Effector memory CD8-positive, alpha-beta T cell (primary cell): ENCODE measurements at regions not wholly inside any gene's neighbourhood (a gene's known extent, or its start where the extent isn't known, plus 50 kb on each side); places are given as distances from the start of the nearest gene placed in this dataset.

Experiments
- ATAC-seq: fragments of 150-1000 bp; cut with Tn5 transposase; replicated peaks from 2 replicates; pipeline ENCODE4 v1.10.0; 2021; ENCODE audit warnings: mild to moderate bottlenecking, moderate library complexity
- DNase-seq, 3 experiments: peaks; one replicate each; pipeline ENCODE4 v3.0.0; 2021
- H3K27ac Mint-ChIP-seq, 2 donors: one replicate each; pipeline ENCODE4 v1.8.0; 2022; ENCODE audit warnings: mild to moderate bottlenecking in 2 of 2, mixed read lengths in 2 of 2, moderate library complexity in 2 of 2
- H3K27me3 Mint-ChIP-seq, 2 donors: one replicate each; pipeline ENCODE4 v1.8.0; 2022; ENCODE audit warnings: mixed read lengths in 2 of 2
- H3K36me3 Mint-ChIP-seq: one replicate; pipeline ENCODE4 v1.8.0; 2022; ENCODE audit warnings: mild to moderate bottlenecking, moderate library complexity, mixed read lengths; ENCODE audit not compliant: insufficient read depth
- H3K4me1 Mint-ChIP-seq, 2 donors: one replicate each; pipeline ENCODE4 v1.8.0; 2022; ENCODE audit warnings: low read depth in 2 of 2, mixed read lengths in 2 of 2
- H3K4me3 Mint-ChIP-seq, 2 donors: one replicate each; pipeline ENCODE4 v1.8.0; 2022; ENCODE audit warnings: mild to moderate bottlenecking in 2 of 2, mixed read lengths in 2 of 2, moderate library complexity in 2 of 2
- H3K9me3 Mint-ChIP-seq, 2 donors: one replicate each; pipeline ENCODE4 v1.8.0; 2022; ENCODE audit warnings: mixed read lengths in 2 of 2

- Mint-ChIP-seq H3K36me3 (no peaks in the 10 kb centered on the region), H3K4me3 (no peak overlapping the region), H3K27ac (no peak overlapping the region), H3K4me1 (peaks cover 3 to 4% of the 10 kb centered on the region in 2 donors), H3K27me3 (peaks cover 25 to 34% of the 10 kb centered on the region in 2 donors), H3K9me3 (no peaks in the 10 kb centered on the region)
- no peak for ATAC-seq
- DNase-seq = no peak
Observed at GRCh38 chr20:24124951-24125650, 136.5 kb upstream of the GGTLC1 start.

GRCh38 chr20:24124003-24124402, 135.4 kb upstream of the GGTLC1 start:
- H3K36me3 Mint-ChIP-seq = no peaks in the 10 kb centered on the region
- H3K27ac Mint-ChIP-seq = no peak overlapping the region
- H3K4me3 Mint-ChIP-seq = no peak overlapping the region
- DNase-seq (no peak), ATAC-seq (no peak)
- H3K27me3 Mint-ChIP-seq = peaks cover 25 to 45% of the 10 kb centered on the region in 2 donors
- H3K4me1 Mint-ChIP-seq = peaks cover 3 to 4% of the 10 kb centered on the region in 2 donors
- H3K9me3 Mint-ChIP-seq = no peaks in the 10 kb centered on the region

GRCh38 chr20:24118441-24119175, 130.0 kb upstream of the GGTLC1 start:
- no peak for ATAC-seq
- H3K9me3 Mint-ChIP-seq = no peaks in the 10 kb centered on the region
- H3K4me1 Mint-ChIP-seq = peaks cover 5 to 6% of the 10 kb centered on the region in 2 donors
- no peak overlapping the region for H3K4me3 Mint-ChIP-seq
- peaks cover 28 to 62% of the 10 kb centered on the region in 2 donors for H3K27me3 Mint-ChIP-seq
- H3K36me3 Mint-ChIP-seq = no peaks in the 10 kb centered on the region
- no peak overlapping the region for H3K27ac Mint-ChIP-seq
- no peak for DNase-seq

- Mint-ChIP-seq H3K27ac (no peak overlapping the region), H3K27me3 (peaks cover 24 to 56% of the 10 kb centered on the region in 2 donors), H3K4me1 (peaks cover 2 to 3% of the 10 kb centered on the region in 2 donors), H3K9me3 (no peaks in the 10 kb centered on the region), H3K36me3 (no peaks in the 10 kb centered on the region), H3K4me3 (no peak overlapping the region)
- ATAC-seq = no peak
- no peak for DNase-seq
Observed at GRCh38 chr20:24118034-24118433, 129.5 kb upstream of the GGTLC1 start.

- Mint-ChIP-seq H3K27ac (no peak overlapping the region), H3K4me3 (no peak overlapping the region), H3K36me3 (no peaks in the 10 kb centered on the region), H3K27me3 (peaks cover 24 to 53% of the 10 kb centered on the region in 2 donors), H3K4me1 (peaks cover 2 to 3% of the 10 kb centered on the region in 2 donors), H3K9me3 (no peaks in the 10 kb centered on the region)
- ATAC-seq (no peak), DNase-seq (no peak)
Observed at GRCh38 chr20:24117383-24117782, 128.8 kb upstream of the GGTLC1 start.

- DNase-seq = no peak
- Mint-ChIP-seq H3K36me3 (no peaks in the 10 kb centered on the region), H3K9me3 (no peaks in the 10 kb centered on the region), H3K27ac (no peak overlapping the region), H3K27me3 (peaks cover 24 to 47% of the 10 kb centered on the region in 2 donors), H3K4me1 (peaks cover 2 to 3% of the 10 kb centered on the region in 2 donors), H3K4me3 (no peak overlapping the region)
- no peak for ATAC-seq
Observed at GRCh38 chr20:24116611-24117010, 128.0 kb upstream of the GGTLC1 start.

GRCh38 chr20:24112360-24112759, 123.8 kb upstream of the GGTLC1 start:
- Mint-ChIP-seq H3K27ac (no peak overlapping the region), H3K4me1 (peaks cover 10 to 16% of the 10 kb centered on the region in 2 donors), H3K27me3 (peaks cover under 1 to 17% of the 10 kb centered on the region in 2 donors), H3K4me3 (no peak overlapping the region), H3K36me3 (peaks cover 4% of the 10 kb centered on the region), H3K9me3 (no peaks in the 10 kb centered on the region)
- ATAC-seq (no peak), DNase-seq (no peak)

- H3K27me3 Mint-ChIP-seq = peaks cover 0 to 12% of the 10 kb centered on the region in 2 donors
- H3K4me1 Mint-ChIP-seq = peaks cover 10 to 16% of the 10 kb centered on the region in 2 donors
- no peaks in the 10 kb centered on the region for H3K9me3 Mint-ChIP-seq
- no peak overlapping the region for H3K4me3 Mint-ChIP-seq
- H3K27ac Mint-ChIP-seq = no peak overlapping the region
- H3K36me3 Mint-ChIP-seq = peaks cover 4% of the 10 kb centered on the region
- no peak for DNase-seq
- ATAC-seq = no peak
Observed at GRCh38 chr20:24111858-24112257, 123.3 kb upstream of the GGTLC1 start.

- no peaks in the 10 kb centered on the region for H3K9me3 Mint-ChIP-seq
- peaks cover 12% of the 10 kb centered on the region in 2 donors for H3K4me1 Mint-ChIP-seq
- peak overlapping the region; percentile 92 to 94 for H3K27ac Mint-ChIP-seq
- DNase-seq (peak in 2 of 3 experiments; percentile 11 to 17), ATAC-seq (peak; percentile 60)
- H3K27me3 Mint-ChIP-seq = peaks cover 0 to 12% of the 10 kb centered on the region in 2 donors
- peak overlapping the region; percentile 77 to 84 for H3K4me3 Mint-ChIP-seq
- peaks cover 4% of the 10 kb centered on the region for H3K36me3 Mint-ChIP-seq
Observed at GRCh38 chr20:24109537-24109936, 121.0 kb upstream of the GGTLC1 start.

- H3K9me3 Mint-ChIP-seq = no peaks in the 10 kb centered on the region
- peaks cover 4% of the 10 kb centered on the region for H3K36me3 Mint-ChIP-seq
- peak; percentile 60 to 63 (median 60) for DNase-seq
- H3K27ac Mint-ChIP-seq = peak overlapping the region; percentile 92 to 94
- H3K27me3 Mint-ChIP-seq = peaks cover 0 to 12% of the 10 kb centered on the region in 2 donors
- peak overlapping the region; percentile 77 to 84 for H3K4me3 Mint-ChIP-seq
- H3K4me1 Mint-ChIP-seq = peaks cover 12% of the 10 kb centered on the region in 2 donors
- peak; percentile 97 for ATAC-seq
Observed at GRCh38 chr20:24109008-24109407, 120.4 kb upstream of the GGTLC1 start.

- DNase-seq (no peak), ATAC-seq (no peak)
- peak overlapping the region; percentile 77 to 84 for H3K4me3 Mint-ChIP-seq
- peak overlapping the region; percentile 92 to 94 for H3K27ac Mint-ChIP-seq
- H3K4me1 Mint-ChIP-seq = peaks cover 12% of the 10 kb centered on the region in 2 donors
- peaks cover 0 to 12% of the 10 kb centered on the region in 2 donors for H3K27me3 Mint-ChIP-seq
- peaks cover 4% of the 10 kb centered on the region for H3K36me3 Mint-ChIP-seq
- no peaks in the 10 kb centered on the region for H3K9me3 Mint-ChIP-seq
Observed at GRCh38 chr20:24108581-24108980, 120.0 kb upstream of the GGTLC1 start.

GRCh38 chr20:24106801-24107445, 118.3 kb upstream of the GGTLC1 start:
- peaks cover 4% of the 10 kb centered on the region for H3K36me3 Mint-ChIP-seq
- H3K9me3 Mint-ChIP-seq = no peaks in the 10 kb centered on the region
- DNase-seq = no peak
- no peak overlapping the region for H3K4me3 Mint-ChIP-seq
- peaks cover 16 to 17% of the 10 kb centered on the region in 2 donors for H3K4me1 Mint-ChIP-seq
- ATAC-seq = no peak
- no peak overlapping the region for H3K27ac Mint-ChIP-seq
- peaks cover 0 to 12% of the 10 kb centered on the region in 2 donors for H3K27me3 Mint-ChIP-seq

- ATAC-seq (no peak), DNase-seq (no peak)
- Mint-ChIP-seq H3K27ac (no peak overlapping the region), H3K27me3 (peaks cover 0 to 12% of the 10 kb centered on the region in 2 donors), H3K4me3 (no peak overlapping the region), H3K9me3 (no peaks in the 10 kb centered on the region), H3K36me3 (peaks cover 4% of the 10 kb centered on the region), H3K4me1 (peaks cover 16 to 17% of the 10 kb centered on the region in 2 donors)
Observed at GRCh38 chr20:24106150-24106800, 117.7 kb upstream of the GGTLC1 start.
